ENCODE measurements at regions not wholly inside any gene's neighbourhood (a gene's known extent, or its start where the extent isn't known, plus 50 kb on each side); places are given as distances from the start of the nearest gene placed in this dataset.

DNA sequence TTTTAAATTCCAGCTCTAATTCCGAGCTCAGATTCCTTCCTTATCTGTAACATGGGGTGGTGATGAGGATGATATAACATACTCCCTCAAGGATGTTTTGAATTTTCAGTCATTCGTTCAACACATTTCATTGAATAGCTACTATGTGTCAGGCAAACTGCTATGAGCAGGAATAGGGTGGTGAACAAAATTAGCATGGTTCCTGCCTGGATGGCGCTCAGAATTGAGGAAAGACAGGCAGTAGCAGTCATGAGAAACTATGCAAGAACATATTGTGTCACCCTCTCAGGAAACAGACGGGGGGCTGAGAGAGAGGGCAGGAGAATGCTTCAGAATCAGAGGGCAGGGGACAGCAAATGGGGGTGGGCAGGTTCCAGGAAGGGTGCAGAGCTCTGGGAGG, 265.2 kb downstream of the NSG2 start:
- no peak overlapping the region for H3K4me3 ChIP-seq
- TF ChIP-seq, protein P1, sequence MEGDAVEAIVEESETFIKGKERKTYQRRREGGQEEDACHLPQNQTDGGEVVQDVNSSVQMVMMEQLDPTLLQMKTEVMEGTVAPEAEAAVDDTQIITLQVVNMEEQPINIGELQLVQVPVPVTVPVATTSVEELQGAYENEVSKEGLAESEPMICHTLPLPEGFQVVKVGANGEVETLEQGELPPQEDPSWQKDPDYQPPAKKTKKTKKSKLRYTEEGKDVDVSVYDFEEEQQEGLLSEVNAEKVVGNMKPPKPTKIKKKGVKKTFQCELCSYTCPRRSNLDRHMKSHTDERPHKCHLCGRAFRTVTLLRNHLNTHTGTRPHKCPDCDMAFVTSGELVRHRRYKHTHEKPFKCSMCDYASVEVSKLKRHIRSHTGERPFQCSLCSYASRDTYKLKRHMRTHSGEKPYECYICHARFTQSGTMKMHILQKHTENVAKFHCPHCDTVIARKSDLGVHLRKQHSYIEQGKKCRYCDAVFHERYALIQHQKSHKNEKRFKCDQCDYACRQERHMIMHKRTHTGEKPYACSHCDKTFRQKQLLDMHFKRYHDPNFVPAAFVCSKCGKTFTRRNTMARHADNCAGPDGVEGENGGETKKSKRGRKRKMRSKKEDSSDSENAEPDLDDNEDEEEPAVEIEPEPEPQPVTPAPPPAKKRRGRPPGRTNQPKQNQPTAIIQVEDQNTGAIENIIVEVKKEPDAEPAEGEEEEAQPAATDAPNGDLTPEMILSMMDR (IDR thresholded peaks at IDR 0.05): no peak
- peaks cover 0 to 12% of the 10 kb centered on the region in 2 donors for H3K4me1 ChIP-seq
- H3K9me3 ChIP-seq: no peaks in the 10 kb centered on the region
- no peak overlapping the region for H3K27ac ChIP-seq
- no peaks in the 10 kb centered on the region for H3K36me3 ChIP-seq
- no peak for DNase-seq (ENCODE audit: low spot score)
- no peaks in the 10 kb centered on the region for H3K27me3 ChIP-seq

DNA sequence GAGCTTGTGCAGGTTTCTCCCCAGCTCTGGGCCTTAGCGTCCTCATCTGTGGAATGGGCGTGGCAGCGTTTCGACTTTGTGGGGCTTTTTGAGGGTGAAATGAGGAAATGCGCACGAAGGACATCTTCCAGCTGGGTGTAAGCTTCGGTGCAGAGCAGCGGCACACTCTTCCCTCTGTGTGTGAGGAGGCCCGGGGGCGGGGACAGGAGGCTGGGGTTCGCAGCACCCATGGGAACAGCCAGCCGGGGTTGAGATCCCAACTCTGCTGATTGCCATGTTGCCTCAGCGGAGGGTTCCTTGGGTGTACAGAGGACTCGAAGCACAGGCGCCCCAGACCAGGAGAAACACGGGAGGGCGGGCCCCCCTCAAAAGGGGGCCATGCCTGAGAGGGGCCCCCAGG, 265.6 kb downstream of the NSG2 start:
- H3K4me3 ChIP-seq: no peak overlapping the region
- no peak overlapping the region for H3K27ac ChIP-seq
- TF ChIP-seq, protein P1 (IDR thresholded peaks at IDR 0.05): no peak
- H3K27me3 ChIP-seq: no peaks in the 10 kb centered on the region
- no peaks in the 10 kb centered on the region for H3K9me3 ChIP-seq
- H3K4me1 ChIP-seq: peaks cover 0 to 12% of the 10 kb centered on the region in 2 donors
- H3K36me3 ChIP-seq: no peaks in the 10 kb centered on the region
- peak; percentile 43 for DNase-seq (ENCODE audit: low spot score)

DNA sequence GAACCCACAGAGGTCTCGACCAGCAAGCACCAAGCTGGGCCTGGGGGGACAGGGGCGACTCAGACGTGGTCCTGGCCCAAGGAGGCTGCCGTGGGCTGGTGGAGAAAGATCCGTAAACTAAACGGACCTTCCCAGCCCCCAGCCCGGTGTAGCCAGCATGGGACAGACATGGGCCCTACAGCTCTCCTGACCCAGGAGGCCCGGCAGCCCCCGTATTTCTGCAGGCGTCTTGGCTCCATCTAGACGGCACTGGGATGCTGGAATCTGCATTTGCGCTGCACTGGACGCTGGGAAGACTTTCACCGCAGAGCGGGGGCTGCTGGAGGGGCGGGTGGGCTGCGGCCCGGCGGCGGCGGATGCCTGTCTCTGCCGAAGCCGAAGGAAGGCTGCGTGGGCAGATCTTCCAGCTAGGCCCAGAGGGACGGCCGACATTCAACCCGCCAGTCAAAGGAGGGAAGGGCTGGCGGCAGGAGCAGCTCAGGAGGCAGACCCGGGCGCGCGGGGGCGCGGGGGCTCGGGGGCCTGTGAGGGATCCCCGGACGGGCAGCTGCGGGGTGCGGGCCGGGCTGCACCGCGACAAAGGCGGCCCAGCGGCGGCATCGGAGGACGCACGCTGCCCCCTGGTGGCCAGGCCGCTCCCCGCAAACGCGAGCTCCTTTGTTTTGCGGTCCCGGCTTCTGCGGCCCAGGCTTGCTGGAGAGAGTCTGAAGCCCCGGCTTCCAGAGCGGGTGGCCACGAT, 266.2 kb downstream of the NSG2 start:
- TF ChIP-seq, protein P1 (IDR thresholded peaks at IDR 0.05): peak; percentile 86 to 96
- Histone ChIP-seq H3K4me1 (peaks cover 0 to 12% of the 10 kb centered on the region in 2 donors), H3K36me3 (no peaks in the 10 kb centered on the region), H3K27me3 (no peaks in the 10 kb centered on the region), H3K27ac (no peak overlapping the region), H3K9me3 (no peaks in the 10 kb centered on the region), H3K4me3 (peak overlapping the region; percentile 27 to 48)
- DNase-seq (ENCODE audit: low spot score): no peak

DNA sequence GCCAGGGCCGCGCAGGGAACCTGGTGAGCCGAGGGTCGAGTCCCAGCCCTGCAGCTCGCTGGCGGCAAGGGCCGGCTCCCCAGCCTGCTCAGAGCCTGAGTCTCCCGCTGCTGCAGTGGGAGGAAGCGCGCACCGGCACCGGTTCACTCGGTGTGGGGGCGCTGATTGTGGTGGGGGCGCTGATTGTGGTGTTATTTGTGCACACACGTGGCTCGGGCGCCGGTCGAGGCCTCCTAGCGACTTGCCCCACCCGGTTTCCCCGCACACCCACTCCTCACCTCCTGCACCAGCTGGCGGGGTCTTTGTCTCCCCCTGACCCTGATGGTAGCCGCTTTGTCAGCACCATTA, 266.7 kb downstream of the NSG2 start:
- Histone ChIP-seq H3K27me3 (no peaks in the 10 kb centered on the region), H3K36me3 (no peaks in the 10 kb centered on the region), H3K4me1 (peaks cover 0 to 12% of the 10 kb centered on the region in 2 donors), H3K9me3 (no peaks in the 10 kb centered on the region), H3K4me3 (peak overlapping the region; percentile 27 to 48), H3K27ac (no peak overlapping the region)
- TF ChIP-seq, protein P1 (IDR thresholded peaks at IDR 0.05): no peak
- DNase-seq (ENCODE audit: low spot score): no peak

DNA sequence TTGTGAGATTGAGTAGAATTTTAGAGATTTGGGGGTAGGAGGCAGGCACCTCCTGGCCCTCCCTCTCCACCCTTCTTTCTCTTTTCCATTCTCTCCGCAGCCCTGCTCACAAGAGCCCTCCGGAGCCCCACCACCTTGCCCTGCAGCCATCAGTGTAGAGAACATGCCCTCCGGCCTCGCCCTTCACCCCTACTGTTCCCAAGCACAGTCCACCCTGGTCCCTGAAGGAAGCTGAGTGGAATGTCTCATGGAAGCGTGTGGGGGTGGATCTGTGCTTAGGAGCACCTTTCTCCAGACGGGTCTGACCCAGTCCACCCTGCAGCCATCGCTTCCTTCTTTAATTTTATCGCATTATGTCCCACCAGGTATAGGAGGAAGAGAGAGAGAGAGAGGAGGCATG, 267.1 kb downstream of the NSG2 start:
- H3K4me1 ChIP-seq: peaks cover 0 to 12% of the 10 kb centered on the region in 2 donors
- H3K9me3 ChIP-seq: no peaks in the 10 kb centered on the region
- H3K27me3 ChIP-seq: no peaks in the 10 kb centered on the region
- TF ChIP-seq, protein P1 (IDR thresholded peaks at IDR 0.05): no peak
- H3K36me3 ChIP-seq: no peaks in the 10 kb centered on the region
- DNase-seq (ENCODE audit: low spot score): no peak
- no peak overlapping the region for H3K4me3 ChIP-seq
- H3K27ac ChIP-seq: no peak overlapping the region

DNA sequence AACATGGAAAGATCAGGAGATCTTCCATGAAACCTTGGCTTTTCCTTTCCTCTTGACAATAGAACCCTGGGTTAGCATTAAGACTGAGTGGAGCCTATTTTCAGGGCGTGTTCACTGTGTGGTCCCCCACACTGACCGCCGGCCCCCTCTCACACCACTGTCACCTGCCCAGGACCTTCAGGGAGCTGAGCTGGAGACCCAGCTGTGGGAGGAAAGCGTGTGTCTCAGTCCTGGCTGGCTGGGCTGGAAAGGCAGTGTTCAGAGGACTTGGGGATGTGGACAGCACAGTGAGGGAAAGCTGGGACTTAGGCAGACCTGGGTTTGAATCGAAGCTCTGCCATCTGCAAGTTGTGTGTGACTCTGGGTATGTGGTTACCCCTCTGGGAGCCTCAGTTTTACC, 268.1 kb downstream of the NSG2 start:
- Histone ChIP-seq H3K4me3 (no peak overlapping the region), H3K27ac (no peak overlapping the region), H3K27me3 (no peaks in the 10 kb centered on the region), H3K36me3 (no peaks in the 10 kb centered on the region), H3K4me1 (peaks cover 0 to 12% of the 10 kb centered on the region in 2 donors), H3K9me3 (no peaks in the 10 kb centered on the region)
- DNase-seq (ENCODE audit: low spot score): no peak
- TF ChIP-seq, protein P1 (IDR thresholded peaks at IDR 0.05): no peak
